Mesenchymal stem cell (in vitro differentiated cells and primary cell): ENCODE measurements at regions not wholly inside any gene's neighbourhood (a gene's known extent, or its start where the extent isn't known, plus 50 kb on each side); places are given as distances from the start of the nearest gene placed in this dataset.

Experiments used
- DNase-seq: peaks from one replicate; pipeline ENCODE4 v3.0.0-alpha.2; 2013
- H2AFZ ChIP-seq: one replicate; pipeline ENCODE4 v1.6.1; 2013; ENCODE audit warnings: low read depth, mild to moderate bottlenecking, control low read depth, inconsistent platforms, low read length, moderate library complexity
- H2AK5ac ChIP-seq: 2 replicates; pipeline ENCODE4 v1.6.1; 2013; ENCODE audit warnings: low read length, moderate library complexity, mild to moderate bottlenecking, inconsistent platforms; ENCODE audit not compliant: severe bottlenecking
- H2BK120ac ChIP-seq: one replicate; pipeline ENCODE4 v1.6.1; 2013; ENCODE audit warnings: low read depth, mild to moderate bottlenecking, inconsistent platforms, low read length, moderate library complexity
- H2BK12ac ChIP-seq, 2 experiments: one replicate each; pipeline ENCODE4 v1.6.1; 2013; ENCODE audit warnings: inconsistent platforms in 2 of 2, low read length in 2 of 2, mild to moderate bottlenecking in 2 of 2, moderate library complexity in 2 of 2, control low read depth in 1 of 2
- H2BK15ac ChIP-seq: one replicate; pipeline ENCODE4 v1.6.1; 2013; ENCODE audit warnings: mild to moderate bottlenecking, low read depth, inconsistent platforms; ENCODE audit not compliant: poor library complexity, severe bottlenecking
- H2BK5ac ChIP-seq: 2 replicates; pipeline ENCODE4 v1.6.1; 2013; ENCODE audit warnings: low read depth, mild to moderate bottlenecking, low read length, control low read depth, inconsistent platforms; ENCODE audit not compliant: poor library complexity, severe bottlenecking
- H3K14ac ChIP-seq, 2 experiments: one replicate each; pipeline ENCODE4 v1.6.1; 2013; ENCODE audit warnings: inconsistent platforms in 2 of 2, low read length in 2 of 2, control low read depth in 1 of 2, mild to moderate bottlenecking in 1 of 2, moderate library complexity in 1 of 2
- H3K18ac ChIP-seq, 2 experiments: one replicate each; pipeline ENCODE4 v1.6.1; 2013; ENCODE audit warnings: inconsistent platforms in 2 of 2, low read length in 2 of 2, control low read depth in 1 of 2, low read depth in 1 of 2, mild to moderate bottlenecking in 1 of 2
- H3K23ac ChIP-seq, 2 experiments: one replicate each; pipeline ENCODE4 v1.6.1; 2013; ENCODE audit warnings: inconsistent platforms in 2 of 2, low read length in 2 of 2, mild to moderate bottlenecking in 2 of 2, moderate library complexity in 2 of 2, control low read depth in 1 of 2
- H3K27ac ChIP-seq: 2 replicates; pipeline ENCODE4 v1.5.1; 2013; ENCODE audit warnings: mild to moderate bottlenecking, moderate library complexity, low read length, control low read depth, inconsistent platforms; ENCODE audit not compliant: poor library complexity, severe bottlenecking
- H3K27me3 ChIP-seq, 2 experiments: 2 replicates each; pipeline versions ENCODE4 v1.6.1 to v1.7.0; 2013; ENCODE audit warnings: low read length in 2 of 2, mild to moderate bottlenecking in 2 of 2, moderate library complexity in 2 of 2, control low read depth in 1 of 2, inconsistent platforms in 1 of 2; ENCODE audit not compliant: control insufficient read depth in 1 of 2, insufficient read depth in 1 of 2
- H3K36me3 ChIP-seq, 2 experiments: 2 replicates each; pipeline versions ENCODE4 v1.6.1 to v1.7.0; 2013; ENCODE audit warnings: low read length in 2 of 2, control low read depth in 1 of 2, inconsistent platforms in 1 of 2, low read depth in 1 of 2, mild to moderate bottlenecking in 1 of 2; ENCODE audit not compliant: insufficient read depth in 2 of 2, control insufficient read depth in 1 of 2
- H3K4ac ChIP-seq, 2 experiments: one replicate each; pipeline ENCODE4 v1.6.1; 2013; ENCODE audit warnings: inconsistent platforms in 2 of 2, low read length in 2 of 2, mild to moderate bottlenecking in 2 of 2, moderate library complexity in 2 of 2, control low read depth in 1 of 2, low read depth in 1 of 2
- H3K4me1 ChIP-seq: 2 replicates; pipeline ENCODE4 v1.6.1; 2013; ENCODE audit warnings: low read depth, low read length, control low read depth; ENCODE audit not compliant: control insufficient read depth, insufficient read depth
- H3K4me2 ChIP-seq: 2 replicates; pipeline ENCODE4 v1.6.1; 2013; ENCODE audit warnings: low read length, mild to moderate bottlenecking, inconsistent platforms; ENCODE audit not compliant: poor library complexity, severe bottlenecking
- H3K4me3 ChIP-seq, 2 experiments: 2 replicates each; pipeline versions ENCODE4 v1.5.1 to v1.7.0; 2013; ENCODE audit warnings: low read length in 2 of 2, mild to moderate bottlenecking in 2 of 2, control low read depth in 1 of 2, low read depth in 1 of 2; ENCODE audit not compliant: insufficient read depth in 1 of 2
- H3K79me1 ChIP-seq: replicated peaks from 2 replicates; pipeline ENCODE4 v1.6.1; 2013; ENCODE audit warnings: mild to moderate bottlenecking, control low read depth, low read length, inconsistent platforms; ENCODE audit not compliant: poor library complexity, severe bottlenecking
- H3K9ac ChIP-seq: 2 replicates; pipeline ENCODE4 v1.7.0; 2013; ENCODE audit warnings: mild to moderate bottlenecking, low read length, moderate library complexity
- H3K9me3 ChIP-seq: 2 replicates; pipeline ENCODE4 v1.7.0; 2013; ENCODE audit warnings: mild to moderate bottlenecking, low read length; ENCODE audit not compliant: control insufficient read depth
- H4K8ac ChIP-seq: one replicate; pipeline ENCODE4 v1.6.1; 2013; ENCODE audit warnings: inconsistent platforms, mild to moderate bottlenecking, low read length, moderate library complexity
- H4K91ac ChIP-seq: one replicate; pipeline ENCODE4 v1.6.1; 2013; ENCODE audit warnings: mild to moderate bottlenecking, low read length, inconsistent platforms
- WGBS: methylation state at CpG from one replicate; pipeline ENCODE4 v1.1.7; 2013; ENCODE audit warnings: mixed read lengths; 5-methylcytosine and 5-hydroxymethylcytosine counted together

GRCh38 chr15:94665676-94666441, 434.5 kb downstream of the MCTP2 start:
- Histone ChIP-seq H3K14ac (no peak overlapping the region), H2BK12ac (no peak overlapping the region), H3K79me1 (no peaks in the 10 kb centered on the region), H3K36me3 (no peaks in the 10 kb centered on the region), H3K27me3 (peaks cover 0 to 12% of the 10 kb centered on the region in 2 experiments), H3K9ac (no peak overlapping the region), H4K8ac (no peak overlapping the region), H3K23ac (no peak overlapping the region), H3K4me3 (no peak overlapping the region), H2AK5ac (no peak overlapping the region), H3K4me1 (no peaks in the 10 kb centered on the region), H2BK5ac (no peak overlapping the region), H2BK120ac (no peak overlapping the region), H2AFZ (no peak overlapping the region), H3K27ac (no peak overlapping the region), H3K4me2 (no peak overlapping the region), H3K4ac (no peak overlapping the region), H2BK15ac (no peak overlapping the region), H3K18ac (no peak overlapping the region), H3K9me3 (no peaks in the 10 kb centered on the region), H4K91ac (no peak overlapping the region)
- 83% methylated on average over 7 of the region's 7 CpGs for WGBS
- DNase-seq = no peak

GRCh38 chr15:94666553-94666952, 435.2 kb downstream of the MCTP2 start:
- no peaks in the 10 kb centered on the region for H3K36me3 ChIP-seq
- no peak overlapping the region for H3K4me3 ChIP-seq
- no peak overlapping the region for H2BK12ac ChIP-seq

GRCh38 chr15:94667109-94667508, 435.7 kb downstream of the MCTP2 start:
- H3K4me1 ChIP-seq = peaks cover 1% of the 10 kb centered on the region
- H3K36me3 ChIP-seq = no peaks in the 10 kb centered on the region
- H2AK5ac ChIP-seq = no peak overlapping the region
- H2AFZ ChIP-seq = no peak overlapping the region
- peaks cover 0 to 12% of the 10 kb centered on the region in 2 experiments for H3K27me3 ChIP-seq
- no peak overlapping the region for H3K9ac ChIP-seq
- no peak overlapping the region for H3K4me3 ChIP-seq
- peak overlapping the region; percentile 62 for H4K91ac ChIP-seq
- H3K18ac ChIP-seq = no peak overlapping the region
- H3K14ac ChIP-seq = peak overlapping the region in 1 of 2 experiments; percentile 7
- H2BK12ac ChIP-seq = peak overlapping the region in 1 of 2 experiments; percentile 3
- no peaks in the 10 kb centered on the region for H3K9me3 ChIP-seq
- H3K4ac ChIP-seq = no peak overlapping the region
- no peak overlapping the region for H2BK5ac ChIP-seq
- no peak overlapping the region for H4K8ac ChIP-seq
- no peak for DNase-seq
- no peak overlapping the region for H2BK120ac ChIP-seq
- no peak overlapping the region for H3K27ac ChIP-seq
- H3K23ac ChIP-seq = no peak overlapping the region
- no peak overlapping the region for H3K4me2 ChIP-seq
- 92% methylated on average over 5 of the region's 5 CpGs for WGBS
- H3K79me1 ChIP-seq = no peaks in the 10 kb centered on the region
- H2BK15ac ChIP-seq = no peak overlapping the region

More at GRCh38 chr15:94666553-94666952, 435.2 kb downstream of the MCTP2 start:
- Histone ChIP-seq H2BK15ac (no peak overlapping the region), H3K79me1 (no peaks in the 10 kb centered on the region), H4K8ac (no peak overlapping the region), H4K91ac (no peak overlapping the region), H2AK5ac (no peak overlapping the region), H3K4me2 (no peak overlapping the region), H2BK5ac (no peak overlapping the region), H3K14ac (no peak overlapping the region), H3K4ac (no peak overlapping the region), H2BK120ac (no peak overlapping the region), H3K4me1 (no peaks in the 10 kb centered on the region), H3K27me3 (peaks cover 0 to 12% of the 10 kb centered on the region in 2 experiments), H2AFZ (no peak overlapping the region), H3K18ac (no peak overlapping the region), H3K27ac (no peak overlapping the region), H3K23ac (no peak overlapping the region), H3K9ac (no peak overlapping the region), H3K9me3 (no peaks in the 10 kb centered on the region)
- 83% methylated on average over 5 of the region's 5 CpGs for WGBS
- no peak for DNase-seq

- no peak overlapping the region for H3K23ac ChIP-seq
- H4K91ac ChIP-seq = no peak overlapping the region
- H3K4ac ChIP-seq = no peak overlapping the region
- no peak overlapping the region for H3K18ac ChIP-seq
- H3K4me2 ChIP-seq = no peak overlapping the region
- no peak overlapping the region for H2BK120ac ChIP-seq
- peak overlapping the region; percentile 54 for H3K9ac ChIP-seq
- no peak overlapping the region for H2AK5ac ChIP-seq
- H2AFZ ChIP-seq = no peak overlapping the region
- H2BK15ac ChIP-seq = no peak overlapping the region
- no peaks in the 10 kb centered on the region for H3K36me3 ChIP-seq
- no peak overlapping the region for H3K14ac ChIP-seq
- no peak overlapping the region for H3K4me3 ChIP-seq
- H3K27ac ChIP-seq = no peak overlapping the region
- no CpG with 5 or more reads among the region's 3 CpGs for WGBS
- no peaks in the 10 kb centered on the region for H3K79me1 ChIP-seq
- H3K9me3 ChIP-seq = no peaks in the 10 kb centered on the region
- H2BK12ac ChIP-seq = no peak overlapping the region
- no peak overlapping the region for H4K8ac ChIP-seq
- no peak overlapping the region for H2BK5ac ChIP-seq
- peaks cover 1% of the 10 kb centered on the region for H3K4me1 ChIP-seq
- peak; percentile 63 for DNase-seq
- peaks cover 0 to 12% of the 10 kb centered on the region in 2 experiments for H3K27me3 ChIP-seq
Measured at GRCh38 chr15:94670438-94671034, 439.2 kb downstream of the MCTP2 start.
